Chondrocyte (in vitro differentiated cells): ENCODE measurements at regions not wholly inside any gene's neighbourhood (a gene's known extent, or its start where the extent isn't known, plus 50 kb on each side); places are given as distances from the start of the nearest gene placed in this dataset.

Source experiments
- DNase-seq: peaks from one replicate; pipeline ENCODE4 v3.0.0; 2021; ENCODE audit warnings: mixed read lengths, low spot score
- H3K27ac Mint-ChIP-seq: one replicate; pipeline ENCODE4 v1.8.0; 2021; ENCODE audit warnings: mild to moderate bottlenecking, moderate library complexity, mixed read lengths; ENCODE audit not compliant: unreplicated experiment
- H3K27me3 Mint-ChIP-seq: 2 replicates; pipeline ENCODE4 v1.8.0; 2021; ENCODE audit warnings: low read depth, mixed read lengths
- H3K36me3 Mint-ChIP-seq: 2 replicates; pipeline ENCODE4 v1.8.0; 2021; ENCODE audit warnings: low read depth, mixed read lengths
- H3K4me1 Mint-ChIP-seq: 2 replicates; pipeline ENCODE4 v1.8.0; 2021; ENCODE audit warnings: low read depth, mild to moderate bottlenecking, mixed read lengths
- H3K4me3 Mint-ChIP-seq: one replicate; pipeline ENCODE4 v1.8.0; 2021; ENCODE audit warnings: mild to moderate bottlenecking, moderate library complexity, mixed read lengths; ENCODE audit not compliant: unreplicated experiment
- H3K9me3 Mint-ChIP-seq: 2 replicates; pipeline ENCODE4 v1.8.0; 2021; ENCODE audit warnings: low read depth, mixed read lengths
- CTCF ChIP-seq: fragments of 200-600 bp; sonication (generic); IDR thresholded peaks from 2 replicates; pipeline ENCODE4 v1.5.0; 2021; ENCODE audit warnings: antibody characterized with exemption, mild to moderate bottlenecking, moderate library complexity

GRCh38 chr2:167510071-167510759 lies 621.9 kb downstream of the XIRP2 start:
- DNase-seq = no peak

GRCh38 chr2:167509586-167509985 lies 621.3 kb downstream of the XIRP2 start:
- TF ChIP-seq CTCF = no peak
- H3K9me3 Mint-ChIP-seq = no peaks in the 10 kb centered on the region
- H3K27ac Mint-ChIP-seq = no peak overlapping the region
- no peaks in the 10 kb centered on the region for H3K27me3 Mint-ChIP-seq
- H3K36me3 Mint-ChIP-seq = no peaks in the 10 kb centered on the region
- no peak for DNase-seq
- no peak overlapping the region for H3K4me3 Mint-ChIP-seq
- peaks cover 6% of the 10 kb centered on the region for H3K4me1 Mint-ChIP-seq

More at GRCh38 chr2:167510071-167510759, 621.9 kb downstream of the XIRP2 start:
- Mint-ChIP-seq H3K36me3 (no peaks in the 10 kb centered on the region), H3K4me1 (peaks cover 6% of the 10 kb centered on the region), H3K9me3 (no peaks in the 10 kb centered on the region), H3K4me3 (no peak overlapping the region), H3K27ac (no peak overlapping the region), H3K27me3 (no peaks in the 10 kb centered on the region)
- no peak for TF ChIP-seq CTCF

GRCh38 chr2:167508709-167509108 lies 620.4 kb downstream of the XIRP2 start:
- Mint-ChIP-seq H3K27me3 (no peaks in the 10 kb centered on the region), H3K4me3 (no peak overlapping the region), H3K9me3 (no peaks in the 10 kb centered on the region), H3K4me1 (peaks cover 10% of the 10 kb centered on the region), H3K36me3 (no peaks in the 10 kb centered on the region), H3K27ac (no peak overlapping the region)
- TF ChIP-seq CTCF = no peak
- no peak for DNase-seq

GRCh38 chr2:167506395-167506794 lies 618.1 kb downstream of the XIRP2 start:
- no peak for DNase-seq
- no peaks in the 10 kb centered on the region for H3K27me3 Mint-ChIP-seq
- no peaks in the 10 kb centered on the region for H3K9me3 Mint-ChIP-seq
- no peak overlapping the region for H3K27ac Mint-ChIP-seq
- no peaks in the 10 kb centered on the region for H3K36me3 Mint-ChIP-seq
- TF ChIP-seq CTCF = no peak
- H3K4me3 Mint-ChIP-seq = no peak overlapping the region
- peaks cover 10% of the 10 kb centered on the region for H3K4me1 Mint-ChIP-seq

- H3K36me3 Mint-ChIP-seq = no peaks in the 10 kb centered on the region
- H3K9me3 Mint-ChIP-seq = no peaks in the 10 kb centered on the region
- no peak for DNase-seq
- H3K4me3 Mint-ChIP-seq = no peak overlapping the region
- H3K27me3 Mint-ChIP-seq = no peaks in the 10 kb centered on the region
- no peak overlapping the region for H3K27ac Mint-ChIP-seq
- TF ChIP-seq CTCF = no peak
- H3K4me1 Mint-ChIP-seq = peaks cover 9% of the 10 kb centered on the region
Observed at GRCh38 chr2:167504695-167505094, 616.4 kb downstream of the XIRP2 start.
